GM18499 (cell line): ENCODE measurements at regions not wholly inside any gene's neighbourhood (a gene's known extent, or its start where the extent isn't known, plus 50 kb on each side); places are given as distances from the start of the nearest gene placed in this dataset.
"Not testable (repeated sequence)": the region's sequence is repeated elsewhere in the genome, so short reads cannot be mapped to it uniquely, and the experiment has no call there.

Experiments
- ATAC-seq: cut with Tn5 transposase; IDR thresholded peaks from one replicate; pipeline ENCODE4 v1.9.1; 2021; ENCODE audit warnings: moderate number of reproducible peaks; ENCODE audit not compliant: insufficient read depth, unreplicated experiment

GRCh38 chr5:4571248-4571948 lies 568.7 kb upstream of the ADAMTS16 start:
- no peak for ATAC-seq

GRCh38 chr5:4572311-4573100 lies 567.6 kb upstream of the ADAMTS16 start:
- ATAC-seq = no peak

GRCh38 chr5:4575608-4576007 lies 564.5 kb upstream of the ADAMTS16 start:
- ATAC-seq = no peak

- ATAC-seq = no peak
Measured at GRCh38 chr5:4576161-4576748, 563.9 kb upstream of the ADAMTS16 start.

DNA sequence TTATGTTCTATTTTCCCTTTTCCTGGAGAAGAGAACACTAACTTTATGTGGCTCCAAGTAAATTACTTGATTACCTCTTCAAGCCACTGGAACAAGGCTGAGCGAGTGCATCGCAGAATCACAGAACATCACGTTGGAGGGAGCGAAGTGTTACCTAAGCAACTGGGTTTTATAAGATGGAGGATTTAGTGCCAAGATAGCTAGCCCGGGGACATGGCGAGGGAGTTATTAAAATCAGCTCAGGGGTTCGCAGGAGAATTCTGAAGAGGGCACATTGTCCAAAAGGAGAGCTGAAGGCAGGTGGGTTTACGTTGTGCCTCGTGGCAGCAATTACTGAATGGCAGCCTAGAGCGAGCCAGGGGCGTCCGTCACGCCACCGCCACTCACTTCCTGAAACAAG lies 563.2 kb upstream of the ADAMTS16 start:
- ATAC-seq = no peak

DNA sequence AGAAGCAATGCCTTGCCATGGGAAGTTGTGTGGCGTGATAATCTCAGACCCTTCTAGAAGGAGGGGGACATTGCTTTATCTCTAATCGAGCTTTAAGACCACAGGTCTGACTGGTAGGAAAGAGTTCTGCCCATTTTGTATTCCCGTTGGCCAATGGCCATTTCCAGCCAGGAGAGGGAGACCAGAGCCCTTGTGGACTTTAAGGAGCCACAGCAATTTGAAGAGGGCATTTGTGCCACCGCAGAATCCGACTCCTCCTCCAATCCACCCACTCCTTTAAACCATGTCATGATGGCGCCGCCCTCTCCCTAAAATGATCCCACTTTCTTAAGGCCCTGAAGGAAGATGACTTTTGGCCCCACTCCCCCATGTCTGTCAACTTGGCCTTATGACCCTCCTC lies 560.5 kb upstream of the ADAMTS16 start:
- ATAC-seq = no peak

DNA sequence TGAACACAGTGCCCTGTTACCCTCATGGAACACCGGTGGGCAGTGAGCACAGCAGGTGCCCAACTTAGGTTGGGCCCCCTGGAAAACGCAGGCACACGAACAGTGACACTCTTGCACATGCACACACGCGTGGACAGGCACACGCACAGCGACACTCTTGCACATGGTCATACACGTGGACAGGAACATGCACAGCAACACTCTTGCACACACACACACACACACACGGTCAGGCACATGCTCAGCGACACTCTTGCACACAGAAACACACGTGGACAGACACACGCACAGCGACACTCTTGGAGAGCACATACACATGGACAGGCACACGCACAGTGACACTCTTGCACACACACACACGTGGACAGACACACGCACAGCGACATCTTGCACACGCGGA lies 559.4 kb upstream of the ADAMTS16 start:
- no peak for ATAC-seq

DNA sequence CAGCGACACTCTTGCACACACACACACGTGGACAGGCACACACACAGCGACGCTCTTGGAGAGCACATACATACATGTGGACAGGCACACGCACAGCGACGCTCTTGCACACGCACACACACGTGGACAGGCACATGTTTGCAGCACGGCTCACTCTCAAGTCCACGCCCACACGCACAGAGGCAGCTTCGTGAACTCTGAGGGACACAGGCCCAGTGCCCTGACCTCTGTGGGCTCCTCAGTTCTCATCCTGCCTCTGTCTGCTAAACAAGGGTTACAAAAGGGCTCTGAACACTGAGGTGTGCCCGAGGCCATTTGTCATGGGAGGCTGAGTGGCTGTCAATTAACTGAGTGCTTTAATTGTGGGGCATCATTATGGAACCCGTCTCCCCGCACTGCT lies 558.8 kb upstream of the ADAMTS16 start:
- ATAC-seq = no peak

DNA sequence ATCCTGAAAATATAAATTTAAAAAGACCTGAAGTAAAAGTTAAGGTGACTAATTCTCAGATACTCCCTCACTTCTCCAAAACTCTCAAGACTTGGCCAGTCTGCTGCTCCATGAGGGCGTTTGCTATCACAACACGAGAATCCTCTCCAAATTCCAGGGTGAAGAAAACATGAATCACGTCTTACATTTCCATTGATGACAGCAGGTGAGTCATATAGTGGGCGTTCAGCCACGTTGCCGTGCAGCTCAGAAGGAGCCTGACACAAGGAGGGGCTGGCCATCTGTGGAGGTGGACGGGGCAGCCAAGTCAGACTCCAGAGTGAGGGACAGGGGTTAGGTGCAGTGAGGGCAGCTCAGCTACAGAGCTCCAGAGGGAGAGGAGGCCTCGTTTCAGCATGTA lies 555.1 kb upstream of the ADAMTS16 start:
- no peak for ATAC-seq

- ATAC-seq = no peak
Measured at GRCh38 chr5:4613440-4613839, 526.7 kb upstream of the ADAMTS16 start.

- no peak for ATAC-seq
Measured at GRCh38 chr5:4614088-4614487, 526.0 kb upstream of the ADAMTS16 start.

DNA sequence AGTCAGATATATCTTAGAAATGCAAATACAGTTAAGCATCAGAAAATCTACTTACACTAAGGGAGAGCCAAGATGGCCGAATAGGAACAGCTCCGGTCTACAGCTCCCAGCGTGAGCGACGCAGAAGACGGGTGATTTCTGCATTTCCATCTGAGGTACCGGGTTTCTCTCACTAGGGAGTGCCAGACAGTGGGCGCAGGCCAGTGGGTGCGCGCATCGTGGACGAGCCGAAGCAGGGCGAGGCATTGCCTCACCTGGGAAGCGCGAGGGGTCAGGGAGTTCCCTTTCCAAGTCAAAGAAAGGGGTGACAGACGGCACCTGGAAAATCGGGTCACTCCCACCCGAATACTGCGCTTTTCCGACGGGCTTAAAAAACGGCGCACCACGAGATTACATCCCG lies 524.8 kb upstream of the ADAMTS16 start:
- ATAC-seq = not testable (repeated sequence)

- no peak for ATAC-seq
Measured at GRCh38 chr5:4625206-4625896, 514.8 kb upstream of the ADAMTS16 start.

DNA sequence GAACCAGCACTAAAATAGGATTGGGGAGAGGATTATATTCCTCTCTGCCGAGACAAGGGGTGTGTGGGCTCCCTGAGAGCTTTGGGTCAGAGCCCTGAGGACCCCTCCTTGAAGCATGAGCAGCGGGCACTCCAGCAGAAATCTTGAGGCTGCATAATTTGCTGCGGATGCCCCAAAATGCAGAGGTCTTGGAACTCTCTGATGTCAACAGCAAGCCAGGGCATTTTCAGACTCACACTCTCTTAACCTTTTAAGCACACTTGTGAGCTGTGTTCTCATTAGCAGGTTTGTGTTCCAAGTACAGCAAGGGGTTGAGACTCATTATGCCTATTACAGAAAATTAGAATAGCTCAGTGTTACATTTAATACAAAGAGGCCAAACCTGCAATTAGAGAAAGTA lies 513.0 kb upstream of the ADAMTS16 start:
- no peak for ATAC-seq

DNA sequence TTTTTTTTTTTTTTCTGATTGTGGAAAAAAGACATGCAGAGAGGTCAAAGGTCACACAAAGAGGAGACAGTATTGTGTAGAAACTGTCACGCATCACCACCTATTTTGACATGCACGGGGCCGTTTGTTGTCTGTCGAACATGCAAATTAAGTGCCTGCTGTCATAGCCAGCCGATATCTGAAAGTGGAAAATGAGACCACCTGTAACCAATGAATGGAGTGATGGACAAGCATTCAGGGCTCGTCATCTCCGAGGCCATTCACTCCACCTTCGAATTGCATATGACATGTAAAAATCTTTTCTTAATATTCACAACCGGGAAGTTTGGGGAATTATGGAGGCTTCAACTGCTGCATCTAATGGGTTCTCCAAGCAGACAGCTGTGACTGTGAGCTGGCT lies 512.2 kb upstream of the ADAMTS16 start:
- ATAC-seq = no peak

GRCh38 chr5:4628645-4629385 lies 511.3 kb upstream of the ADAMTS16 start:
- ATAC-seq = no peak

DNA sequence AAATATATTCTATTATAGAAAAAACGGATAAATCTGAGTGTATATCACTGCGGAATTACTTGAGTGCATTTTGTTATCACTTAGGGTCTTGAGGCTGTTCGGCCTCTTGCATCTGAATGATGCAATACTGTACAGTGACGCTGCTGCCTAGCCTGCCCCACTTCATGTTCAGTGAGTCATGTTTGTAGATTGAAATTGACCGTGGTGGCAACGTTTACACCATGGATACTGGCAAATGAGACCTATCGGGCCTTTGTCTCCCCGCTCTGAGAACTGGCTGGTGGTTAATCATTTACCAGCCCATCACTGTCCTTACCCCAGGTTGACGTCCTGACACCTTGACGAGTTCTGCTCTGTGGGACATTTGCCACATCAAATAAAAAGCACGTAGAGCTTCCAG lies 510.1 kb upstream of the ADAMTS16 start:
- no peak for ATAC-seq

DNA sequence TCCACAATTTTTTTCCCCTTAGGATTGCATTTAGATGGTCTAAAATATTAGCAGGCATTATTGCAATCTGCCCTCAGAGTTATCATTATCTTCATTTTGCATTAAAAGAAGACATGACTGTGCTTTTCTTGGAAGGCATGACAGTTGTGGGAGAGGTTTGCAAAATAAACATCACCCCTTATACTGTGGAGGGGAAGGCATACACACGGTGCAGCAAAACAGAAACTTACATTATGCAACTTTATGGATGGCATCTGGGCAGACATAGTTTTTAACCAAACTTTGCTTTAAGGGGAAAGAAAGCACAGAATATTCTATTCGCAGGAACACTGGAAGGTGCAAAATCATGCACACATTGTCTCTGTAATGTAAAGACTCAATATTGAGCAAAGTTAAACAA lies 505.8 kb upstream of the ADAMTS16 start:
- ATAC-seq = no peak

GRCh38 chr5:4636378-4636777 lies 503.8 kb upstream of the ADAMTS16 start:
- no peak for ATAC-seq

- ATAC-seq = no peak
Measured at GRCh38 chr5:4639946-4640345, 500.2 kb upstream of the ADAMTS16 start.
